Stimulated activated CD4-positive, alpha-beta T cell treated with anti-CD3 and anti-CD28 coated beads, Interleukin-15, amount 100 ng/mL, for 24 hours (primary cell): ENCODE measurements at regions not wholly inside any gene's neighbourhood (a gene's known extent, or its start where the extent isn't known, plus 50 kb on each side); places are given as distances from the start of the nearest gene placed in this dataset.

Experiments used
- DNase-seq: peaks from one replicate; pipeline ENCODE4 v3.0.0-alpha.2; 2020

DNA sequence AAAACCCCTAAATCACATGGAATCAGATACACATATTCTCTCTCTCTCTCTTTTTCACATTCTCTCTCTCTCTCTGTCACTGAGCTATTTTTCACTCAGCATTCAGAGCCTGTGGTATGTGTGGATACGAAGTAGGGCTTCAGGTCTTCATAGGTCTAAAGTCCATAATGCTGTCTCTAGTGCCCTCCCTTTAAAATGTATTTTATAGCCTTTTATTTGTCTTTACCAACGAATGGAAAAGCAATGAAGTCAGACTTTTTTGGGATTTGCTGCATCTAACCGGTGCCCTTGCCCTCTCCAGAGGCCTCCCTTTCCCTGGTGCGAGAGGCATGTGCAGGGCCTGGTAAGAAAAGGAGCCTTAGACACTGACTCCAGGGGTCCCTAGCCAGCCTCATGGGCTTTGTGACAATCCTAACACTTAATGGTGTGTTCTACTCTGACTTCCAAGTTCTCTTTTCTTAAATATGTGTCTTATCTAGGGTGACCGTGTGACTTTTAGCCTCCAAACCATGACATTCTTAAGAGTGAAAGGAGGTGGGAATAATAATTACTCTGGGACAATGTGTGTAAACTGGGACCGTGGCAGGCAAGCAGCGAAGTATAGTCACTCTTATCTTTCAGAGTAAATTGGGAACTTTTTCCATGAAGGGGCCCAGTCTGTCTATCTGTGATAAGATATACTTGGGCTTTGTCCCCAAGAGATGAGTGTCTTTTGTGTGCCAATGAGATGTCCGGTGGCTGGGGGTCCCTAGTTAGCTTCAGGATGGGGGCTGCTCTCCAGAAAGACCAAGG is 101.1 kb downstream of the B3GNT2 start:
- no peak for DNase-seq

DNA sequence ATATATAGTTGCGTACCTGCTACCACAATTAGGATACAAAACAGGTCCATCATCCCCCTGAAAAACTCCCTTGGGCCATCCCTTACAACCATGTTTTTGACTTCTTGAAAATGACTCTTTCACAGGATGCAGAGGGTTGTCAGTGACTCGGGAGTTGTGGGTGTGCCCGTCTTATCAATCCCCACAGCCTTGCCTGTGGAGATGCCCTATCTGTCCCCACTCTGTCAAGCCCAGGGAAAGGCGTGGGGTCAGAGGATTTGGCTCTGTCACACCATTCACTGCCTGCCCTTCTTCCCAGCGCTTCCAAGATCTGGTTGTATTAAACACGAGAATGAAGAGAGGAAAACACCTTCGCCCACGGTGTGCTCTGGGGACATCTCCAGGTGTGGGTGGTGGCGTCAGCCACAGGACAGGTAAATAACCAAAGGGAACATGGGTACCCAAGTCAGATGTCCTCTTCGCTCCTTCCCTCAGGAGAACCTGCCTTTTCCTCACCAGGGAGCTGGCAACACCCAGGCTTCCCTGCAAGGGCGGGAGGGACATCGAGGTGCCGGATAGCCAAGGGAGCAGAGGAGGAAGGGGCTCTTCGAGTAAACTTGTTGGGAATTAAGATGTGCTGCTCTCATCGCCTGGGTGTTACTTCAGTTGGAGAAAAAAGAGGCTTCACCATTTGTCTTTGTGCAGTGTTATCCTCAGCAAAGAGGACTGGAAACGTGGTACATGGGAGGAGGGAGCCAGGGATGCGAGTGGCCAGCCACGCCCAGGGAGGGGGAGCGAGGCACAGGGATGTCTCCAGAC is 100.3 kb downstream of the B3GNT2 start:
- no peak for DNase-seq

DNA sequence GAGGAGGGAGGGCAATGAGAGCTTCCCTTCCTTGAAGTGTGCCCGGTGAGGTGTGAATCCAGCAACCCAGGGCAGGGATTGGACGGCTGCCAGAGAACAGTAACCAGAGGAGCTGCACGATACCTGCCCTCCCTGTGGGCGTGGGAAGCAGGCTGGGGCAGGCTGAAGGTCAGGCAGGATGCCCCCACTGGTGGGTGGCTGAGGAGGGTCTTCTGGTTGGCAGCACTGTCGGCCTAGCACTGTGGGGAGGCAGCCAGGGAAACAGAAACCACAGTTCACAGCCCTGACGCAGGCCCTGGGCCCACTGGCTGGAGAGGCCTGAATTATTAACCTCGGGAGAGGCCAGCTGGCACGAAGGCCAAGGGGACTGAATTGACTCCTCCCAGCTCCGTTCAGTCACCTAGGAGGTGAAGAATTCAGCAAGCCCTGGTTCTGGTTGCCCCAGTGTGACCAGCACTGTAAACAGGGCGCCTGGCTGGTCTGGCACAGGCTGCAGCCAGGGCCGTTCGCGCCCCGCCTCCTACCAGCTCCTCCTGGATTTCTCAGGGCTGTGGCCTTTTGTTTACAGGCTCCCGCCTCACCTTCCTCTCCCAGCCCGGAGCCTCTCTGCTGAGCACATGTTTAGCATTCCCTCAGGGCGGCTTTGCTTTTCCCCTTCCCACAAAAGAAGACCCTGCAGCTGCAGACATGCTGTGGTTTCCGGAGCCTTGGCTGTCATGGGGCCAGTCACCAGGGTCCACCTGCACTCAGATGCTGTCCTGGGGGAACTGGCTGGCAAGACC is 97.8 kb downstream of the B3GNT2 start:
- DNase-seq = no peak

DNA sequence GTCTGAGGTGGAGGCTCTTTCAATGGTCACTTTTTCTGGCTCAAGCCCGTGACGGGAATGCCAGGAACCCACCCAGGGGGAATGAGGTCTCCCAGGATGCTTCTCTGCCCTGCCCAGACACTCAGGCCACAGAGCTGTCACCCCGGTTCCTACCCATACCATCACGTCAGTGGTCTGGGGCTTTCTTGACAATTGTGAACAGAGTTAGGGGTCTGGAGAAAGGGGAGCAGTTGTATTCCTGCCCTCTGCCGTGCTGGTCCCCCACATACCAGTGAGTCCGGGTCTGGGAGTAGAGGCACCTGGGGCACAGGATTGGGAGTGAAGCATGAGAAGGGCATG is 97.2 kb downstream of the B3GNT2 start:
- no peak for DNase-seq

DNA sequence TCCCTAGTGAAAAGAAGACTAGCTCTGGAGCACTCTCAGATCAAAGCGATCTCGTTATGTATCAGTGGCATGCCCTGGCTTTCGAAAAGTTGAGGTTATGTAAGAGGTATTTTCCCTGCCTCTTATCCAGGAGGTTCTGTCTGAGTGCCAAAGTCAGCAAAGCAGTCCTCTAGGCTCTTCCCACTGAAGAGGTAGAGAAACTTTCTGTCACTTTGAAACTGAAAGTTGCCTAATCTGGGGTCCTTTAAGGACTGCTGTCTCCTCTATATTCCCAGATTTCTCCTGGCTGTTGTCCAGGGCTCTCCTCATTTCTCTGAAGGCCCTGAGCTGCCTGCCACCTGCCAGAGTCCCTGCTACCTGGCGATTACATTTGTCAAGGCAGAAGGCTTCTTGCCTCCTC is 96.3 kb downstream of the B3GNT2 start:
- DNase-seq = no peak

DNA sequence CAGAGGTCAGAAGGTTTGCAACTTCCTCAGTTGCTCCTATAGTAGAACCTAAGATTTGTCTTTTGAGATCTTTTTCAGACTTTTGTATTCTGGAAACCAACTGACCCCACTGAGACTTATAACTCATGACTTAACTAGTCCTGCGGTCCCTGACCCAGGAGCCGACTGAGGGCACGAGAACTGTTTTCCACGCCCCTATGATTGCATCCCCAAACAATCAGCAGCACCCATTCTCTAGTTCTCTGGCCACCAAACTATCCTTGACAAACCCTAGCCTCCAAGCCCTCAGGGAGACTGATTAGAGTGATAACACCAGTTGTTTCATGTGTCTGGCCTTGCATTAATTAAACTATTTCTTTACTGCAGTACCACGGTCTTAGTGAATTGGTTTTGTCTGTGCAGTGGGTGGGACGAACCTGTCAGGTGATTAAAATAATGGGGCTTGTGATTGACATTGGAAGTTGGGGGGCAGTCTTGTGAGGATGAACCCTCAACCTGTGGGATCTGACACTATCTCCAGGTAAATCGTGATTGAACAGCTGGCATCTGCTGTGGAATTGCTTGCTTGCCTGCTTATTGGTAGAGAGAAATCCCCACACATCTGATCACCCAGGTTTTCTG is 95.7 kb downstream of the B3GNT2 start:
- no peak for DNase-seq

DNA sequence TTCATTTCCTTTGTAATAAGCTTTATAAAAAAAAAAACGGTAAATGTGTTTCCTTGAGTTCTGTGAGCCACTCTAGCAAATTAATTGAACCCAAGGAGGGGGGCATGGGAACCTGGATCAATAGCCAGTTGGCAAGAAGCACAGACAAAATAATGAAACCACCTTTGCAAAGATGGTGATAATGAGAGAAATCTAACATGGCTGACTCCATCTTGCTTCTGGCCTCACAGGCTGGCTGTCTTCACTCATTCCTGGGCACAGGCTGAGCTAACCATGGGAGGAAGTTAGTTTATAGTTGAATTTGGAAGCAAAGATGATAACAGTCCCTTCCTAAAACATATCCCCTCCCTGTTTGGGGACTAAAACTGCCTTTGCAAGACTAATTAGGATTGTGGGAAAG is 95.1 kb downstream of the B3GNT2 start:
- no peak for DNase-seq

DNA sequence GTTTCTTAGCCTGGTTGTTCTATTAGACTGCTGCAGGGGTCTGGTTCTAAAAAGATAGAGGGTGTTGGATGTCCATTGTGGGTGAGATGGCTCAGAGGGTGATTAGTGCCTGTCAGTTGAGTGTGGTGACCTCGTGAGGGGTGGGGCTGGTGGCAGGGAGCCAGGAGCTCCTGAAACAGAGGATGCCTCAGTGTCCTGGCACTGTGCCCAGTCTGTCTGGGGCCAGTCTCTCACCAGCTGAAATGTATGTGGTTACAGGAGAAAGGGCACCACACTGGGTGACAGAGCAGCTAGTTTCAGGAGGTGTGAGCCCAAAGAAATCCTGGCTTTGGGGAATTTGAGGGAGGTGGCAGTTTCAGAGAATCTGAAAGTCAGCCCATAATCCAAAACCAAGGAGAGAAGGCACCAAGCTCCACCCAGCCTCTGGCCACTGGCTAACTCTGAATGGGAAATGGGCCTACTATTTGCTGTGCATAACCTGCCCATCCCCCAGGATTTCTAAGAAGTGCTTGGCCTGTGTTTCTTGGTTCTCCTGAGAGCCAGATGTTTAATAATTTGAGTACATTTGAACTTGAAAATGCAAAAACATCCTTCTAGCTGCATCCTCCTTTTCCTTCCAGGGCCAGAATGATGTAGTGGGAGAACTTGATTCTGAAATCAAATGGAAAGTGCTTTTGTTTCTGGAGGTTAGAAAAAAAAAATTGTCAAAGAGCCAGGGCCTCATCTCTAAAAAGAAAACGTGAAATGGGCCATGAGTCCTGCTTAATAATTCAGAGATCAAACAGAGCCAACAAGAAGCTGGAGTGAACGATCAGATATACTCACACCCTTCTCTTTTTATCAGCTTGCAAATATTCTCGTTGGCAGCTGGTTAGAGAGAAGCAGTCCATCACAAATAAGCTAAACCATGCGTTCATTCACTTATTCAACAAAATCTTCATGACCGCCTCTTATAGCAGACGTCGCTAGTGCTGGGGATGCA is 92.3 kb downstream of the B3GNT2 start:
- peak; percentile 63 for DNase-seq

DNA sequence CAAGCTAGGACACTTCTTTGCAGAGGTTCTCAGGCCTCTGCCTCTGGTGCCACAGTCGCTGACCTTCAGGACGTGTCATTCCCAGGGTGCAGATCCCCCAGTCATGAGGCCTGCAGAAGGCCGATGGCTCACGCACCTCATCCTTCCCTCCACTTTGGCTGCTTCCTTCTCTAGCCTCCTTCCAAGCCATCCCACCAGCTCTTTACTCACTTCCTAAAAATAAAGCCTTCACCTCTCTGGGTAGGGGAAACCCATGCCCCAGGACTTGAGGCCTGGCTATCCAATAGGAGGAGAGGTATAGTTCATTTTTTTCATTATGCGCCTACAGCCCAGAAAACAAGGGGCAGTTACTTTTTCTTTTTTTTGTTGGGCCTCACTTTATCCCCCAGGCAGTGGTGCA is 91.4 kb downstream of the B3GNT2 start:
- DNase-seq = no peak

DNA sequence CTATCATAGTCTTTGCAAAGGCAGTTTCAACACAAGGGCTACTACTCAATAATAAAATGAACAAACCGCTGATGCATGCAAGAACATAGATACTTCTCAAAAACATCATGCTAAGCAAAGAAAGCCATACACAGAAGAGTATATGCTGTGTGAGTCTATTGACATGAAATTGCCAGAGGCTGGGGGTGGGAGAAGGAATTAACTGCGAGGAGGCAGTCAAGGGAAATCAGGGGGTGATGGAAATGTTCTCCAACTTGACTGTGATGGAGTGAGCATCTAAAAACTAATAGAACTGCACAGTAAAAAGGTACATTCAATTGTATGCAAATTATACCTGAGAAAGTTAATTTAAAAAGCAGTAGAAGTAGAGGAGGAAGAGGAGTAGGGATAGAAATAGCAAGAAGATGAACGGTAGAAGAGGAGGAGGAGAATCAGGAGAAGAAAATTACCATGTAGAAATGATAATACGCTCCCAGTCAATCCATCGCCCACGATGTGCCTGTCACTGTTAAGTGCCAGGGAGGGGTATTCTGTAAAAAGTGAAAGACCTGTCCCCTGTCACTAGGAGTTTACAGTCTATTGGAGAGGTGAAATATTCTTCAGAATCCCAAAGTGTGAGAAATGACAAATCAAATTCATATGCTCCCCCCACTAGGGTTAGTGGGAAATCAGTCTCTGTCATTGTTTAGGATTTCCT is 90.3 kb downstream of the B3GNT2 start:
- no peak for DNase-seq

DNA sequence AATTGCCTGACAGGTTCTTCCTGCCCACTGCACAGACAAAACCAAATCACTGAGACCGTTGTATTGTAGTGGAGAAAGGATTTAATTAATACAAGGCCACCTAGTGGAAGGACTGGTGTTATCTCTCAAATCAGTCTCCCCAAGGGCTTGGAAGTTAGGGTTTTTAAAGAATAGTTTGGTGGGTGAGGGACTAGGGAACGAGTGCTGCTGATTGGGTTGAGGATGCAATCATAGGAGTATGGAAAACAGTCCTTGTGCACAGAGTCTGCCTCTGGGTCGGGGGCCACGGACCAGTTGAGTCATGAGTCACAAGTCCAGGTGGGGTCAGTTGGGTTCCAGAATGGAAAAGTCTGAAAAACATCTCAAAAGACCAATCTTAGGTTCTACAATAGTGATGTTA is 89.1 kb downstream of the B3GNT2 start:
- no peak for DNase-seq

DNA sequence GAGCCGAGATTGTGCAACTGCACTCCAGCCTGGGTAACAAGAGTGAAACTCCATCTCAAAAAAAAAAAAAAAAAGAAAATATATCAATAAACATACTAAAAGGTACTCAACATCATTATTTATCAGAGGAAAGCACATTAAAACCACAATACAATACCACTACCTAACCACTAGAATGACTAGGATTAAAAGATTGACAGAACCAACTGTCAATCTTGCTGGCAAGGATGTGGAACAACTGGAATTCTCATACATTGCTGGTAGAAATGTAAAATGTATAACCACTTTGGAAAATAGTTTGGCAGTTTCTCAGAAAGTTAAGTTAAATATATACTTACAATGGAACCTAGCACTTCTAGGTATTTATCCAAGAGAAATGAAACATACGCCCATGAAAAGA is 88.6 kb downstream of the B3GNT2 start:
- DNase-seq = no peak

DNA sequence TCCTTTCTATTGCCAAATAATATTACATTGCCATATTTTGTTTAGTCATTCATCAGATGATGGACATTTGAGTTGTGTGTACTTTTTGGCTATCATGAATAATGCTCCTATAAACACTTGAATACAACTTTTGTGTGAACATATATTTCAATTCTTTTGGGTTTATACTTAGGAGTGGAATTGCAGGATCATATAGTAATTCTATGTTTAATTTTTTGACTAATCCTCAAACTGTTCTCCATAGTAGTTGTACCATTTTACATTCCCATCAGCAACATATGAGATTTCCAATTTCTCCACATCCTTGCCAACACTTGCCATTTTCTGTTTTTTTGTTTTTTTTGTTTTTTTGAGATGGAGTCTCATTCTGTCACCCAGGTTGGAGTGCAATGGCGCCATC is 87.2 kb downstream of the B3GNT2 start:
- DNase-seq = no peak

DNA sequence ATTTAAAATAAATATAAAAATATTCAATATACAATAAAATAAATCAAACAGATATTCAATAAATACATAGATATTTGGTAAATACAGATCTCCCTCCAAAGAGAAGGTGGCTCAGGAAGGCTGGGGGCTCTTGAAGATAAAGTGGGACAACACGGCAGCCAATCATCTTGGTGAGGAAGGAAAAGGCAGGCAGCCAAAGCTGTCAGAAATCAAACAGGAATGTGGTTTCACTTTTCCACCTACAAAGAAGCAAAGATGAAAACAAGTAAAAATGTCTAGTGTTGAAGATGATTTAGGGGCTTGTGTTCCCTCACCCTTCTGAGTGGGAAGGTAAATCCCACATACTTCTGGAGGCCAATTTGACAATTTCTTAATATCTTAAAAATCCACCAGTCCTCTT is 85.7 kb downstream of the B3GNT2 start:
- no peak for DNase-seq

DNA sequence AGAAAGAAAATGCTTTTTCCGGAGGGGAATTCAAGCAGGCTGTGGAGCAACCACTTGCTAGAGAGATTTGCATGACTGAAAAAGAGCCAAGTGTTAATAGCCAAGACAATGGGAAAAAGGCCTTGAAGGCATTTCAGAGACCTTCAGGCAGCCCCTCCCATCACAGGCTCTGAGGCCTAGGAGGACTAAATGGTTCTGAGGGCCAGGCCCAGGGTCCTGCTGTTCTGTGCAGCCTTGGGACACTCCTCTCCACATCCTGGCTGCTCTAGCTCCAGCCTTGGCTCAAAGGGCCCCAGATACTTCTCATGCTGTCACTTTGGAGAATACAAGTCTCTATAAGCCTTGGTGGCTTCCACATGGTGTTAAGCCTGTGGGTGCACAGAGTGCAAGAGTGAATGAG is 81.8 kb downstream of the B3GNT2 start:
- no peak for DNase-seq
